ENCODE measurements at regions not wholly inside any gene's neighbourhood (a gene's known extent, or its start where the extent isn't known, plus 50 kb on each side); places are given as distances from the start of the nearest gene placed in this dataset.
"Not testable (repeated sequence)": the region's sequence is repeated elsewhere in the genome, so short reads cannot be mapped to it uniquely, and the experiment has no call there.

DNA sequence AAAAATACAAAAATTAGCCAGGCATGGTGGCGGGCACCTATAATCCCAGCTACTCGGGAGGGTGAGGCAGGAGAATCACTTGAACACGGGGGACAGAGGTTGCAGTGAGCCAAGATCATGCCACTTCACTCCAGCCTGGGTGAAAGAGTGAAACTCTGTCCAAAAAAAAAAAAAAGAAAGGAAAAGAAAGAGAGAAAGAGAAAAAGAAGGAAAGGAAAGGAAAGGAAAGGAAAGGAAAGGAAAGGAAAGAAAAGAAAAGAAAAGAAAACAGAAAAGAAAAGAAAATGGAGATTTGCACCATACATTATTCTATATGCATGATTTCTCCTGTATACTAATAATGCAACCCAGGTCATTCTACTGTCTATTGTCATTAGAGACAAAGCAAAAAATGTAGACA lies 421.5 kb downstream of the PCDH19 start:
- H3K4me3 ChIP-seq (replicated peaks; ENCODE audit: low read depth, low read length); DNase-seq (ENCODE audit: low read depth): not testable (repeated sequence)

DNA sequence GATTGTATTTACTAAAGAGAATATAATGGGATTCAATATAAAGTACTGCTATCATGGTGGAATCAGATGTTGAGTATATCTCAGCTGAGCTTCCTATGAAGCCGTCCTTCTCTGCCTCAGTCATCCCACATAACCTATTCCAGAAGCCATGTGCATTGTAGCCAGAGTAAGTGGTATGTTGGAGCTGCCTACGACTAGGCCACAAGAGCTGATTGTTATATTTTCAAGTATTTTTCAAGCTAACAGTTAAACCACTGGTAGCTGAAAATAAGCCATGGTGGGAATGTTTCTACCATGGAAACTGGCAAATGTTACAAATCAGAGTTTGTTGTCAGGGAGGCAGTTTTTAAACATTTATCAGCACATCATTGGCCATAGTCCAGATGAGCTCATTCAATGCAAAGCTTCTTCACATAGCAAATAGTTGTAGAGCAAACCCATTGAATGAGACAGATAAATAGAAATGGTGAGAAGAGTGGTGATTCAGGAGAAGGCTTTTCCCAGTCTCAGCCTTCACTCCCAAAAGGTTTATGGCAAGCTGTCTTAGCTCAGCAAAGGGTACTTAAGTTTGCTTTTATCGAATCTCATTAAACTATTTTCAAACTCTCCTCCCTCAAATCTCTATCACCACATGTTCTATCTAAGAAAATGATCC lies 436.4 kb downstream of the PCDH19 start:
- H3K4me3 ChIP-seq (replicated peaks; ENCODE audit: low read depth, low read length) = no peak overlapping the region
- no peak for DNase-seq (ENCODE audit: low read depth)
- TF ChIP-seq, protein P1, sequence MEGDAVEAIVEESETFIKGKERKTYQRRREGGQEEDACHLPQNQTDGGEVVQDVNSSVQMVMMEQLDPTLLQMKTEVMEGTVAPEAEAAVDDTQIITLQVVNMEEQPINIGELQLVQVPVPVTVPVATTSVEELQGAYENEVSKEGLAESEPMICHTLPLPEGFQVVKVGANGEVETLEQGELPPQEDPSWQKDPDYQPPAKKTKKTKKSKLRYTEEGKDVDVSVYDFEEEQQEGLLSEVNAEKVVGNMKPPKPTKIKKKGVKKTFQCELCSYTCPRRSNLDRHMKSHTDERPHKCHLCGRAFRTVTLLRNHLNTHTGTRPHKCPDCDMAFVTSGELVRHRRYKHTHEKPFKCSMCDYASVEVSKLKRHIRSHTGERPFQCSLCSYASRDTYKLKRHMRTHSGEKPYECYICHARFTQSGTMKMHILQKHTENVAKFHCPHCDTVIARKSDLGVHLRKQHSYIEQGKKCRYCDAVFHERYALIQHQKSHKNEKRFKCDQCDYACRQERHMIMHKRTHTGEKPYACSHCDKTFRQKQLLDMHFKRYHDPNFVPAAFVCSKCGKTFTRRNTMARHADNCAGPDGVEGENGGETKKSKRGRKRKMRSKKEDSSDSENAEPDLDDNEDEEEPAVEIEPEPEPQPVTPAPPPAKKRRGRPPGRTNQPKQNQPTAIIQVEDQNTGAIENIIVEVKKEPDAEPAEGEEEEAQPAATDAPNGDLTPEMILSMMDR (IDR thresholded peaks at IDR 0.05; ENCODE audit: low read length, missing control alignments) = no peak

DNA sequence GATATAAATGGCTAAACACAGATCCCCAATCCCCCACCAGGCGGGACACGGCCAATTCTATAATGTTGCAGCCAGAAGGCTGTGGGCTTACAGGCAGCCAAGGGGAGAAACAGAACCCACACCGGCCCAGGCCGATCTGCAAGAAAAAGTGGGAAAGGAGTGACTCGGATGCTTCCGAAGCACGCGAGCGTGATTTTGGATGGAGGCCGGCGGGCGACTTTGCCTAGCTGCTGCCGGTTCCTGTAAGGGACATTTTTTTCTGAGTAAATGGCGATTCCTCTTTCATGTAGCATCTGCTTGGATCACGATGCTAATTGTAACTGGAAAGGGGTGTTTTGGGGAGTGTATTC lies 470.2 kb downstream of the PCDH19 start:
- DNase-seq (ENCODE audit: low read depth) = no peak
- TF ChIP-seq, protein P1 (IDR thresholded peaks at IDR 0.05; ENCODE audit: low read length, missing control alignments) = no peak
- no peak overlapping the region for H3K4me3 ChIP-seq (replicated peaks; ENCODE audit: low read depth, low read length)

DNA sequence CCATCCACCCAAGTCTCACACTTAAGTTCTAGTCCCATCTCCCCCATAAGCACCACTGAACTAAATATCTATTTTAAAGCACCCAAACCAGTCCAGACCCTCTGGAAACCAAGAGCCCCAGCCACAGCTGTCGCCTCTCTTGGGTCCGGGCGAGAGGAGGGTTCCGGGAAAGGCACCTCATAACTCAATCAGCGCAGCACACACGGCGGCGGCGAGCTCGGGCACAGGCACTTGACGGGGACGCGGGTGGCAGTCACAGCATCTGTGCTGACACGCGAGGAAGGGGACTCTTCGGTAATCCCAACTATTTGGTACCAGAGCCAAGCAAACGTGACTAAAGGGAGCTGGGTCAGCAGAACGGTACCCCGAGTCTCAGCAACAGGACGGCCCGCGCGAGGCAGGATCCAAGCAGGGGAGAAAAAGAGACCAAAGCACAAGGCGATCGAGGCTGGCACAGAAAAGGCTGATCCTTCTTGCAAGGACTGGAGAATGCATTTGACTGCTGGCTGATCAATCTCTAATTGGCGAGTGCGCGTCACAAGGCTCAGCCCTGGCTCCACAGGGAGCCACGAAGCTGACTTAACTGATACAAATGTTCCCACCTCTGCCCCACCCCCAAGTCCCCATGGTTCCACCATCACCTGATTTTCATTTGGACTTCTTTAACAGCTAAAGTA lies 470.7 kb downstream of the PCDH19 start:
- not testable (repeated sequence) for DNase-seq (ENCODE audit: low read depth); H3K4me3 ChIP-seq (replicated peaks; ENCODE audit: low read depth, low read length)

DNA sequence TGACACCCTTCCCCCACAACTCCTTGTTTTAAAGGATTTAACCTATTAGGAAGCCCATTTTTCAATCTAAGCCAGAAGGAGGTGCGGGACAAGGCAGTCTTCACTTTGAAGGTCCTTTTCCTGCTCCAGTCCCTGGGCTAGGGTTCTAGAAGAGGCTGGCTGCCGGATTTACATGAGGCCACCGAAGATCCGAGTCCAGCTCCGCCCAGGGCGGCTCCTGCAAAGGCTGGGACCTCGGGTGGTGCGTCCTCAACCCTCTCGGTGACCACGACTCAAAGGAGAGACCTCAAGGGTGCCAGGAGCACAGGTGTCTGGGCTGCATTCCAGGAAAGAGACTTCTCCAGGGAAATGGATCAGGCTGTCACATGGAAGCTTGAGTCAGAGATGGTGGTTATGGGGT lies 471.6 kb downstream of the PCDH19 start:
- no peak overlapping the region for H3K4me3 ChIP-seq (replicated peaks; ENCODE audit: low read depth, low read length)
- TF ChIP-seq, protein P1 (IDR thresholded peaks at IDR 0.05; ENCODE audit: low read length, missing control alignments) = no peak
- no peak for DNase-seq (ENCODE audit: low read depth)

DNA sequence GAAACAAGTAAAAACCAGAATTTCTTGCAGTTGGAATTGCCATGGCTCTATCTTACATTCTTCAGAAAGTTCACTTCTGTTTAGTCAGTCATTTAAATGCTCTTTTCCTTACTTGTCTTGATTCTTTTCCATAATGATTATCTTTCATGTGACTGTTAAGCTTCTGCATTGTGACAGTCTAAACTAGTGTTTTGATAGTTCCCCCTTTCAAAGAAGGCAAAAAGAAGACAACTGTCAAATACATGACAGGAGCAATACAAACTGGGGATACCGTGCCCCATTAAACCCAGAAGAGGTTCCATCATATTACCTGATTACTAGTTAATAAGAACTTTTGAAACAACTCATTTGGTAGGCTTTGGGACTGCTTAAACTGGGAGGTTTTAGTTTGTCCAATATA lies 476.2 kb downstream of the PCDH19 start:
- DNase-seq (ENCODE audit: low read depth) = no peak
- no peak overlapping the region for H3K4me3 ChIP-seq (replicated peaks; ENCODE audit: low read depth, low read length)
- TF ChIP-seq, protein P1 (IDR thresholded peaks at IDR 0.05; ENCODE audit: low read length, missing control alignments) = no peak

DNA sequence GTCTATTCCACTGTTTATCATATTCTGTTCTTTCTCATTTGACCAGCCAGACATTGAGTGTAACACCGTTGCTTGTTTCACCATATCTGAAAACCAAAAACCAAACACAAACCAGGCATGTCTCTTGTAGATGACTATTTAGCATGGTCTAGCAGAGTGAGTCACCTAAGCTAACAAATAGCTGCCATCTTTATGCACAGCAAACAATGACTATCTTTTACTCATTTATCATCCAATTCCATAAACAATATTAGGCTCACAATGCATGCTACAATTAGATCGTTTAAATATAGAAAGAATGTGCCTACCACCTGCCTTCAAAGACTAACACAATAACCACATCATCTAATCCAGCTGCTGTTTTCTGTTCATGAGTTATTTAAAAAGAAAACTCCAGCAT lies 495.4 kb downstream of the PCDH19 start:
- DNase-seq (ENCODE audit: low read depth) = no peak
- TF ChIP-seq, protein P1 (IDR thresholded peaks at IDR 0.05; ENCODE audit: low read length, missing control alignments) = no peak
- H3K4me3 ChIP-seq (replicated peaks; ENCODE audit: low read depth, low read length) = no peak overlapping the region

DNA sequence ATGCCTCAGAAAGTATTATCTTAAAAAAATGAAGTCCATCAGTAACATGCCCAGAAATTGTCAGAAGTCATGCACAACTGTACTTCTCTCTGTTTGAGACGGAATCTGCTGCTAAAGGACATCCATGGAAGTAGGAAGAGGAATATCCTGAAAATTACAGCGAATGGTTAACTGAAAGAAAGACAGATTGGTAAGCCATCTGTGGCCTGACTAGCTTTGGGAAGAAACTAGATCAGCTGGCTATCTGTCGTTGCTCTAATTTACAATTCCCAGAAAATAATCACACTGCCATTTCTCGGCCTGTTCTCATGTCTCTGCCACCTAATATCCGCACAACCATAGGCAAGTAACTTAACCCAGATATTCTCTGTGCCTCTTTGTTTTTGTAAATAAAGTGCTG lies 496.5 kb downstream of the PCDH19 start:
- no peak for DNase-seq (ENCODE audit: low read depth)
- no peak overlapping the region for H3K4me3 ChIP-seq (replicated peaks; ENCODE audit: low read depth, low read length)
- TF ChIP-seq, protein P1 (IDR thresholded peaks at IDR 0.05; ENCODE audit: low read length, missing control alignments) = no peak

All from fibroblast of pulmonary artery (primary cell).